Lower leg skin (tissue), 4 donors: ENCODE measurements at regions not wholly inside any gene's neighbourhood (a gene's known extent, or its start where the extent isn't known, plus 50 kb on each side); places are given as distances from the start of the nearest gene placed in this dataset.

Source experiments
- DNase-seq, 2 donors: peaks; one replicate each; pipeline ENCODE4 v3.0.0-alpha.2; 2019; ENCODE audit warnings: low spot score in 2 of 2
- H3K4me3 ChIP-seq: fragments of 200-600 bp; sonication (generic); 2 replicates; pipeline ENCODE4 v1.5.1; 2017; ENCODE audit warnings: mild to moderate bottlenecking, low read depth; ENCODE audit not compliant: poor library complexity, severe bottlenecking
- CTCF ChIP-seq, 3 donors: fragments of 450-650 bp; IDR thresholded peaks; one replicate each; pipeline ENCODE4 v1.5.1; 2016; ENCODE audit warnings: antibody characterized with exemption in 3 of 3, mild to moderate bottlenecking in 3 of 3, moderate library complexity in 2 of 3
- POLR2A ChIP-seq, 2 donors: fragments of 450-650 bp; IDR thresholded peaks; one replicate each; pipeline ENCODE4 v1.6.1; 2016 to 2017; ENCODE audit warnings: antibody characterized with exemption in 2 of 2, mild to moderate bottlenecking in 1 of 2, moderate library complexity in 1 of 2
- WGBS, 2 donors: methylation state at CpG; one replicate each; pipeline ENCODE4 v1.1.5; 2018; 5-methylcytosine and 5-hydroxymethylcytosine counted together
- intact Hi-C: fragments of 100-400 bp; cut with DNase I; formaldehyde crosslinking; loops from one replicate; pipeline ENCODE4 v1.15.0; 2023; ENCODE audit warnings: low total_unique reads

- TF ChIP-seq POLR2A (IDR thresholded peaks at IDR 0.05) (no peak), CTCF (IDR thresholded peaks at IDR 0.05) (no peak)
- 65 to 71% methylated on average over 7 of the region's 7 CpGs for WGBS, 2 donors
- intact Hi-C loops = no loop called here
- H3K4me3 ChIP-seq = no peak overlapping the region
- no peak for DNase-seq
Measured at GRCh38 chr2:200026332-200027230, 71.2 kb downstream of the MAIP1 start.

- intact Hi-C loops = no loop called here
- no peak overlapping the region for H3K4me3 ChIP-seq
- TF ChIP-seq CTCF (IDR thresholded peaks at IDR 0.05) (no peak), POLR2A (IDR thresholded peaks at IDR 0.05) (no peak)
- no peak for DNase-seq
- WGBS, 2 donors = 82 to 88% methylated on average over 1 of the region's 1 CpG
Measured at GRCh38 chr2:200028998-200029397, 73.6 kb downstream of the MAIP1 start.

- no peak overlapping the region for H3K4me3 ChIP-seq
- DNase-seq = no peak
- intact Hi-C loops = no loop called here
- no peak for TF ChIP-seq POLR2A (IDR thresholded peaks at IDR 0.05)
- TF ChIP-seq CTCF (IDR thresholded peaks at IDR 0.05) = no peak
- 96 to 100% methylated on average over 1 of the region's 1 CpG for WGBS, 2 donors
Measured at GRCh38 chr2:200032895-200033294, 77.5 kb downstream of the MAIP1 start.

GRCh38 chr2:200033929-200034328, 78.5 kb downstream of the MAIP1 start:
- TF ChIP-seq POLR2A (IDR thresholded peaks at IDR 0.05) = no peak
- no peak for TF ChIP-seq CTCF (IDR thresholded peaks at IDR 0.05)
- intact Hi-C loops = no loop called here

GRCh38 chr2:200034816-200035215, 79.4 kb downstream of the MAIP1 start:
- no peak for DNase-seq
- no peak for TF ChIP-seq POLR2A (IDR thresholded peaks at IDR 0.05)
- TF ChIP-seq CTCF (IDR thresholded peaks at IDR 0.05) = no peak
- intact Hi-C loops = no loop called here

More at GRCh38 chr2:200033929-200034328, 78.5 kb downstream of the MAIP1 start:
- DNase-seq = no peak
- WGBS, 2 donors = 54 to 58% methylated on average over 3 of the region's 3 CpGs
- H3K4me3 ChIP-seq = no peak overlapping the region

More at GRCh38 chr2:200034816-200035215, 79.4 kb downstream of the MAIP1 start:
- H3K4me3 ChIP-seq = no peak overlapping the region
